ENCODE measurements at regions not wholly inside any gene's neighbourhood (a gene's known extent, or its start where the extent isn't known, plus 50 kb on each side); places are given as distances from the start of the nearest gene placed in this dataset.

GRCh38 chr4:89618151-89618550 lies 218.8 kb downstream of the SNCA start:
- TF ChIP-seq CTCF (IDR thresholded peaks at IDR 0.05; ENCODE audit: low read depth, low read length, poor library complexity, severe bottlenecking) (no peak), EZH2phosphoT487 (IDR thresholded peaks at IDR 0.05; ENCODE audit: borderline replicate concordance, low read length) (no peak)

Data from DOHH2 (cell line).